ENCODE measurements at regions not wholly inside any gene's neighbourhood (a gene's known extent, or its start where the extent isn't known, plus 50 kb on each side); places are given as distances from the start of the nearest gene placed in this dataset.

GRCh38 chr2:60603533-60604190, 50.2 kb upstream of the BCL11A start:
- Histone ChIP-seq H3K4me1 (ENCODE audit: control insufficient read depth, insufficient read depth, low read length) (no peaks in the 10 kb centered on the region), H3K27ac (ENCODE audit: low read depth, low read length) (no peak overlapping the region), H3K36me3 (ENCODE audit: control insufficient read depth, insufficient read depth, low read length) (no peaks in the 10 kb centered on the region), H3K4me3 (ENCODE audit: low read depth, low read length) (no peak overlapping the region), H3K9me3 (ENCODE audit: control insufficient read depth, insufficient read depth, low read length) (no peaks in the 10 kb centered on the region), H3K27me3 (ENCODE audit: control insufficient read depth, insufficient read depth, low read length) (no peaks in the 10 kb centered on the region)
- 70% methylated on average over 5 of the region's 6 CpGs for WGBS (ENCODE audit: insufficient coverage)
- no peak for DNase-seq (ENCODE audit: low read depth in 4 of 6, low spot score in 6 of 6)

DNA sequence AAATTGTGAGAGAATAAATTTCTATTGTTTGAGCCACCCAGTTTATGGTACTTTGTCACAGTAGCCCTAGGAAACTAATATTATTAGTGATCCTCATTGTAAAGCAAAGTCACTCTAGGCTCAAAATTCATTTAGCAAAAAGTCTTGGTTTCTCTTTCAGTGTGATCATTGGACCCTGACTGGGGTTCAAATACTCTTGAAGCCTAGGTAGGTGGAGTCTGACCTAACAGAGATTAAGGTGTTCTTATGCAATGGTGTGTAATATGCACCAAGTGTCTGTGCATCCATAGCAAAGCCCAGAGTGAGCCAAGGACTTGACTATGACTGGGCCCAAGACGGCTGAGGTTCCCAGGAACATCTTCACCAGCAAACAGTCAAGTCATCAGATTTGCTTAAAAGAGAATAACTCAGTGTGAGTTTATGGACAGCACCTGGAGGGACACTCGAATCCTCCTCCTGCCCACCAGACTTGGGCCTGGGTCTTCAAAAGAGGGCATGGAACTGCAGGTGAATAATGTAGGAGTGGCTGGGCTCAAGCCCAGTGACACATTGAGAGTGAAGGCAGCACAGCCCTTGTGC, 51.1 kb upstream of the BCL11A start:
- no peaks in the 10 kb centered on the region for H3K9me3 ChIP-seq (ENCODE audit: control insufficient read depth, insufficient read depth, low read length)

GRCh38 chr2:60605866-60606265, 52.4 kb upstream of the BCL11A start:
- Histone ChIP-seq H3K9me3 (ENCODE audit: control insufficient read depth, insufficient read depth, low read length) (no peaks in the 10 kb centered on the region), H3K27me3 (ENCODE audit: control insufficient read depth, insufficient read depth, low read length) (no peaks in the 10 kb centered on the region)
- 93% methylated on average over 4 of the region's 4 CpGs for WGBS (ENCODE audit: insufficient coverage)

More for the DNA sequence above, 51.1 kb upstream of the BCL11A start:
- WGBS (ENCODE audit: insufficient coverage), result 80% methylated on average over 1 of the region's 2 CpGs
- Histone ChIP-seq H3K4me1 (ENCODE audit: control insufficient read depth, insufficient read depth, low read length) (no peaks in the 10 kb centered on the region), H3K36me3 (ENCODE audit: control insufficient read depth, insufficient read depth, low read length) (no peaks in the 10 kb centered on the region), H3K27me3 (ENCODE audit: control insufficient read depth, insufficient read depth, low read length) (no peaks in the 10 kb centered on the region), H3K4me3 (ENCODE audit: low read depth, low read length) (no peak overlapping the region), H3K27ac (ENCODE audit: low read depth, low read length) (no peak overlapping the region)
- DNase-seq (ENCODE audit: low read depth in 4 of 6, low spot score in 6 of 6), result no peak

GRCh38 chr2:60608679-60609078, 55.2 kb upstream of the BCL11A start:
- Histone ChIP-seq H3K27ac (ENCODE audit: low read depth, low read length) (no peak overlapping the region), H3K4me1 (ENCODE audit: control insufficient read depth, insufficient read depth, low read length) (no peaks in the 10 kb centered on the region), H3K36me3 (ENCODE audit: control insufficient read depth, insufficient read depth, low read length) (no peaks in the 10 kb centered on the region), H3K9me3 (ENCODE audit: control insufficient read depth, insufficient read depth, low read length) (no peaks in the 10 kb centered on the region), H3K27me3 (ENCODE audit: control insufficient read depth, insufficient read depth, low read length) (no peaks in the 10 kb centered on the region), H3K4me3 (ENCODE audit: low read depth, low read length) (no peak overlapping the region)
- peak in 1 of 6 donors; percentile 13 for DNase-seq (ENCODE audit: low read depth in 4 of 6, low spot score in 6 of 6)
- whole genome bisulfite sequencing (ENCODE audit: insufficient coverage), result no CpG with 5 or more reads among the region's 3 CpGs

More at GRCh38 chr2:60605866-60606265, 52.4 kb upstream of the BCL11A start:
- DNase-seq (ENCODE audit: low read depth in 4 of 6, low spot score in 6 of 6), result peak in 1 of 6 donors; percentile 69
- no peak overlapping the region for H3K4me3 ChIP-seq (ENCODE audit: low read depth, low read length)
- no peaks in the 10 kb centered on the region for H3K36me3 ChIP-seq (ENCODE audit: control insufficient read depth, insufficient read depth, low read length)
- H3K27ac ChIP-seq (ENCODE audit: low read depth, low read length), result no peak overlapping the region
- H3K4me1 ChIP-seq (ENCODE audit: control insufficient read depth, insufficient read depth, low read length), result no peaks in the 10 kb centered on the region

- Histone ChIP-seq H3K27ac (ENCODE audit: low read depth, low read length) (no peak overlapping the region), H3K27me3 (ENCODE audit: control insufficient read depth, insufficient read depth, low read length) (no peaks in the 10 kb centered on the region), H3K4me1 (ENCODE audit: control insufficient read depth, insufficient read depth, low read length) (no peaks in the 10 kb centered on the region), H3K4me3 (ENCODE audit: low read depth, low read length) (no peak overlapping the region), H3K36me3 (ENCODE audit: control insufficient read depth, insufficient read depth, low read length) (no peaks in the 10 kb centered on the region), H3K9me3 (ENCODE audit: control insufficient read depth, insufficient read depth, low read length) (no peaks in the 10 kb centered on the region)
- no peak for DNase-seq (ENCODE audit: low read depth in 4 of 6, low spot score in 6 of 6)
- 71% methylated on average over 1 of the region's 3 CpGs for WGBS (ENCODE audit: insufficient coverage)
Measured at GRCh38 chr2:60612033-60612432, 58.6 kb upstream of the BCL11A start.

- H3K9me3 ChIP-seq (ENCODE audit: control insufficient read depth, insufficient read depth, low read length), result no peaks in the 10 kb centered on the region
- no peaks in the 10 kb centered on the region for H3K4me1 ChIP-seq (ENCODE audit: control insufficient read depth, insufficient read depth, low read length)
- no peak overlapping the region for H3K4me3 ChIP-seq (ENCODE audit: low read depth, low read length)
- H3K27me3 ChIP-seq (ENCODE audit: control insufficient read depth, insufficient read depth, low read length), result no peaks in the 10 kb centered on the region
- DNase-seq (ENCODE audit: low read depth in 4 of 6, low spot score in 6 of 6), result no peak
- 90% methylated on average over 2 of the region's 6 CpGs for WGBS (ENCODE audit: insufficient coverage)
- no peak overlapping the region for H3K27ac ChIP-seq (ENCODE audit: low read depth, low read length)
- H3K36me3 ChIP-seq (ENCODE audit: control insufficient read depth, insufficient read depth, low read length), result no peaks in the 10 kb centered on the region
Measured at GRCh38 chr2:60614319-60614718, 60.9 kb upstream of the BCL11A start.

- no CpG with 5 or more reads among the region's 7 CpGs for WGBS (ENCODE audit: insufficient coverage)
- Histone ChIP-seq H3K36me3 (ENCODE audit: control insufficient read depth, insufficient read depth, low read length) (no peaks in the 10 kb centered on the region), H3K4me3 (ENCODE audit: low read depth, low read length) (no peak overlapping the region), H3K4me1 (ENCODE audit: control insufficient read depth, insufficient read depth, low read length) (no peaks in the 10 kb centered on the region), H3K27ac (ENCODE audit: low read depth, low read length) (no peak overlapping the region), H3K27me3 (ENCODE audit: control insufficient read depth, insufficient read depth, low read length) (no peaks in the 10 kb centered on the region), H3K9me3 (ENCODE audit: control insufficient read depth, insufficient read depth, low read length) (no peaks in the 10 kb centered on the region)
- DNase-seq (ENCODE audit: low read depth in 4 of 6, low spot score in 6 of 6), result no peak
Measured at GRCh38 chr2:60621688-60622429, 68.4 kb upstream of the BCL11A start.

DNA sequence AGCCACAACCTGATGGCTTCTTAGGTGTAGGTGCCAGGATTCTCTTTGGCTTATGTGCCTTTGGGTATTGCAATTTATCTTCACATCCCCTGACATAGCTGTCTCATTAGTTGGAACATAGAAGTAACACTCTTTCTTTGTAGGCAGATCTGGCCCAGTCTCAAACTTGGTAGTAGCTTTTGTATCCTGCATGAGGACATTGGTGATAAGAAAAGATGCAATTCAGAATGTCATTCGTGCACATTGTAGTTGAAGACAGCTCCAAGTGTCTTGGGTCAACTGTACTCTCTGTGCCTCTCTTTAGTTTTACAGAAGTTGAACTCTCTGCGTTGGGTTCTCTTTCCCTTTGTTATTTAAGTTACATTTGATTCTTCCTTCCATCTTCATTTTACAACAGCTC, 69.6 kb upstream of the BCL11A start:
- Histone ChIP-seq H3K27ac (ENCODE audit: low read depth, low read length) (no peak overlapping the region), H3K9me3 (ENCODE audit: control insufficient read depth, insufficient read depth, low read length) (no peaks in the 10 kb centered on the region), H3K27me3 (ENCODE audit: control insufficient read depth, insufficient read depth, low read length) (no peaks in the 10 kb centered on the region), H3K4me3 (ENCODE audit: low read depth, low read length) (no peak overlapping the region), H3K36me3 (ENCODE audit: control insufficient read depth, insufficient read depth, low read length) (no peaks in the 10 kb centered on the region), H3K4me1 (ENCODE audit: control insufficient read depth, insufficient read depth, low read length) (no peaks in the 10 kb centered on the region)
- WGBS (ENCODE audit: insufficient coverage), result 90% methylated on average over 2 of the region's 2 CpGs
- DNase-seq (ENCODE audit: low read depth in 4 of 6, low spot score in 6 of 6), result no peak

DNA sequence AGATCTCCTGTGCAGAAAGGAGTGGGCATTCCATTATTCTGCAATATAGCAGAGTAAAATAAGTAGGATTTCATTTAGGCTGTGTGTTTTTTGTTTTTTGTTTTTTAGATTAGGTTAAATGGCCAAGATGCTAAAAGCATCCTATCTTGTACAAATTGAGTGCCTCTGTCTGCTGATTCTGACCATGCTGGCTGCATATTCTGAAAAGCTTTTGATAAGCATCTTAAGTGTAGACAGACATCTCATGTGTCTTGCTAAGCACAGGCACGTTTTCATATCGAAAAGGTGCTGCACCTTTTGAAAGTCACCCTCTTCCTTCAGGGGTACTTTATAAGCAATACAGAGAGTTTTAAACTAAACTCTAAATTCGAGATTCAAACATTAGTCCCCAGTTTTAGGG, 74.0 kb upstream of the BCL11A start:
- no CpG with 5 or more reads among the region's 3 CpGs for WGBS (ENCODE audit: insufficient coverage)
- no peaks in the 10 kb centered on the region for H3K27me3 ChIP-seq (ENCODE audit: control insufficient read depth, insufficient read depth, low read length)
- no peak overlapping the region for H3K4me3 ChIP-seq (ENCODE audit: low read depth, low read length)
- H3K9me3 ChIP-seq (ENCODE audit: control insufficient read depth, insufficient read depth, low read length), result no peaks in the 10 kb centered on the region
- H3K4me1 ChIP-seq (ENCODE audit: control insufficient read depth, insufficient read depth, low read length), result no peaks in the 10 kb centered on the region
- no peak overlapping the region for H3K27ac ChIP-seq (ENCODE audit: low read depth, low read length)
- DNase-seq (ENCODE audit: low read depth in 4 of 6, low spot score in 6 of 6), result no peak
- no peaks in the 10 kb centered on the region for H3K36me3 ChIP-seq (ENCODE audit: control insufficient read depth, insufficient read depth, low read length)

DNA sequence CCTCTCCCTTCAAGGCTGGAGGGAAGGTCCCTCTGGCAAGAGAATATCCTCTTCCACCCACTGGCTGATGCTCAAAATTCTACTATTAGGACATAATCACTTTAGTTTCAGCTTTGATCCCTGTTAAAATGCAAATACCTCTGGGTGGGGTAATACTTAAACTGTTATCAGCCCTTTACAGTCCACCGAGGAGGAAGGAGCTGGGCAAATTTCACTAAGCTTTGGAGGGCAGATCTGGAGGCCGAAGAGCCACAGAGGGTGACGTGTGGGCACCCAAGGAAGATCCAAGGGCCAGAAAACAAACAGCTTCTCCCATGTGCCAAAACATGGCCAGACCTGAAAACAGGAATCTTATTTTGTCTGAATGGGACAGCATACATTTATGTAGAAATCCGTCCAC, 74.6 kb upstream of the BCL11A start:
- H3K4me1 ChIP-seq (ENCODE audit: control insufficient read depth, insufficient read depth, low read length), result no peaks in the 10 kb centered on the region
- WGBS (ENCODE audit: insufficient coverage), result 64% methylated on average over 2 of the region's 4 CpGs
- no peaks in the 10 kb centered on the region for H3K36me3 ChIP-seq (ENCODE audit: control insufficient read depth, insufficient read depth, low read length)
- no peak overlapping the region for H3K4me3 ChIP-seq (ENCODE audit: low read depth, low read length)
- H3K27me3 ChIP-seq (ENCODE audit: control insufficient read depth, insufficient read depth, low read length), result no peaks in the 10 kb centered on the region
- no peaks in the 10 kb centered on the region for H3K9me3 ChIP-seq (ENCODE audit: control insufficient read depth, insufficient read depth, low read length)
- no peak for DNase-seq (ENCODE audit: low read depth in 4 of 6, low spot score in 6 of 6)
- no peak overlapping the region for H3K27ac ChIP-seq (ENCODE audit: low read depth, low read length)

All from spinal cord (tissue), 9 donors.